H1 (cell line): ENCODE measurements at regions not wholly inside any gene's neighbourhood (a gene's known extent, or its start where the extent isn't known, plus 50 kb on each side); places are given as distances from the start of the nearest gene placed in this dataset.
"Not testable (repeated sequence)": the region's sequence is repeated elsewhere in the genome, so short reads cannot be mapped to it uniquely, and the experiment has no call there.

Source experiments
- CTCF ChIA-PET: fragments of 300-600 bp; sonication (Branson Sonifier 250); formaldehyde crosslinking; loops from one replicate; lab custom pipeline; 2021; ENCODE audit not compliant: partially characterized antibody; lab: Charles Lee
- POLR2A ChIA-PET: fragments of 300-600 bp; sonication (Branson Sonifier 250); formaldehyde crosslinking; loops from one replicate; lab custom pipeline; 2021; ENCODE audit warnings: inconsistent platforms; ENCODE audit not compliant: partially characterized antibody; lab: Charles Lee
- DNase-seq, 2 experiments: peaks; one replicate each; pipeline versions ENCODE4 v3.0.0 to v3.0.0-alpha.2; 2010 to 2022; ENCODE audit warnings: low spot score in 2 of 2, low read depth in 1 of 2, mixed read lengths in 1 of 2
- FAIRE-seq: peaks from 2 replicates; lab custom pipeline; 2011; peaks lifted over from hg19 to GRCh38; lab: Jason Lieb, UNC
- H2AFZ ChIP-seq: 2 replicates; pipeline ENCODE4 v1.8.1; 2012; ENCODE audit warnings: low read length, inconsistent platforms
- H2AK5ac ChIP-seq: 2 replicates; pipeline ENCODE4 v1.6.1; 2013; ENCODE audit warnings: low read depth, low read length
- H2BK120ac ChIP-seq: replicated peaks from 2 replicates; pipeline ENCODE3; 2013; ENCODE audit warnings: low read depth, low read length, inconsistent platforms
- H2BK12ac ChIP-seq: 2 replicates; pipeline ENCODE4 v1.6.1; 2013; ENCODE audit warnings: low read depth, low read length
- H2BK15ac ChIP-seq: 2 replicates; pipeline ENCODE4 v1.6.1; 2013; ENCODE audit warnings: low read length
- H2BK20ac ChIP-seq: 2 replicates; pipeline ENCODE4 v1.6.1; 2013; ENCODE audit warnings: low read length
- H2BK5ac ChIP-seq: 2 replicates; pipeline ENCODE4 v1.6.1; 2013; ENCODE audit warnings: low read depth, low read length
- H3K14ac ChIP-seq: 2 replicates; pipeline ENCODE4 v1.6.1; 2013; ENCODE audit warnings: inconsistent platforms; ENCODE audit not compliant: insufficient read length
- H3K18ac ChIP-seq: 2 replicates; pipeline ENCODE4 v1.6.1; 2013; ENCODE audit warnings: low read length; ENCODE audit errors: extremely low read depth
- H3K23ac ChIP-seq: 2 replicates; pipeline ENCODE4 v1.6.1; 2013; ENCODE audit warnings: inconsistent platforms; ENCODE audit not compliant: insufficient read length
- H3K23me2 ChIP-seq: 2 replicates; pipeline ENCODE4 v1.6.1; 2013; ENCODE audit warnings: low read depth, low read length
- H3K27ac ChIP-seq: 2 replicates; pipeline ENCODE4 v1.6.1; 2011; ENCODE audit warnings: low read depth, low read length, inconsistent platforms
- H3K27me3 ChIP-seq, 4 experiments: replicated peaks in 1 of 4; 1 replicate in 1 of 4; 2 replicates in 3 of 4; pipeline versions ENCODE4 v1.6.1 to v1.8.1; 2011 to 2013; ENCODE audit warnings: low read length in 3 of 4, mild to moderate bottlenecking in 3 of 4, inconsistent platforms in 2 of 4, mixed read lengths in 2 of 4, moderate library complexity in 1 of 4; ENCODE audit not compliant: control insufficient read depth in 3 of 4, insufficient read depth in 3 of 4; ENCODE audit errors: extremely low read depth in 1 of 4
- H3K36me3 ChIP-seq, 4 experiments: 2 replicates each; pipeline versions ENCODE4 v1.6.1 to v1.8.1; 2011 to 2013; ENCODE audit warnings: mild to moderate bottlenecking in 4 of 4, low read length in 3 of 4, moderate library complexity in 2 of 4, control low read depth in 1 of 4, inconsistent platforms in 1 of 4; ENCODE audit not compliant: insufficient read depth in 4 of 4, control insufficient read depth in 2 of 4
- H3K4ac ChIP-seq: replicated peaks from 2 replicates; pipeline ENCODE3; 2013; ENCODE audit warnings: low read length, low read depth, mixed read lengths, inconsistent platforms; ENCODE audit not compliant: insufficient read length
- H3K4me1 ChIP-seq, 4 experiments: replicated peaks in 1 of 4; 1 replicate in 1 of 4; 2 replicates in 3 of 4; pipeline versions ENCODE4 v1.6.1 to v1.8.1; 2011 to 2013; ENCODE audit warnings: low read length in 3 of 4, inconsistent platforms in 2 of 4, mixed read lengths in 1 of 4; ENCODE audit not compliant: insufficient read depth in 4 of 4, control insufficient read depth in 3 of 4
- H3K4me2 ChIP-seq, 2 experiments: 2 replicates each; pipeline versions ENCODE4 v1.6.1 to v1.8.1; 2011 to 2013; ENCODE audit warnings: low read depth in 2 of 2, low read length in 2 of 2, control low read depth in 1 of 2, inconsistent platforms in 1 of 2, mild to moderate bottlenecking in 1 of 2; ENCODE audit not compliant: insufficient read depth in 1 of 2
- H3K4me3 ChIP-seq, 4 experiments: fragments of 200-600, 300-600 bp in 1 of 4; sonication (generic), shearing (Covaris generic), sonication (Bioruptor Twin) in 1 of 4; 2 replicates each; pipeline versions ENCODE4 v1.5.1 to v1.8.1; 2011 to 2016; ENCODE audit warnings: low read length in 4 of 4, low read depth in 3 of 4, control low read depth in 2 of 4, inconsistent platforms in 2 of 4, mild to moderate bottlenecking in 2 of 4, mixed read lengths in 1 of 4, moderate library complexity in 1 of 4; ENCODE audit not compliant: insufficient read depth in 2 of 4; ENCODE audit errors: extremely low read depth in 1 of 4
- H3K56ac ChIP-seq: replicated peaks from 2 replicates; pipeline ENCODE3; 2013; ENCODE audit warnings: low read depth, mild to moderate bottlenecking, mixed read lengths, low read length, inconsistent platforms; ENCODE audit not compliant: insufficient read length
- H3K79me1 ChIP-seq: 2 replicates; pipeline ENCODE4 v1.6.1; 2013; ENCODE audit warnings: low read depth, low read length, control low read depth
- H3K79me2 ChIP-seq, 2 experiments: 2 replicates each; pipeline versions ENCODE4 v1.6.1 to v1.8.1; 2012 to 2013; ENCODE audit warnings: low read length in 2 of 2, mild to moderate bottlenecking in 2 of 2, inconsistent platforms in 1 of 2; ENCODE audit not compliant: insufficient read depth in 2 of 2, control insufficient read depth in 1 of 2
- H3K9ac ChIP-seq, 4 experiments: replicated peaks in 1 of 4; 1 replicate in 1 of 4; 2 replicates in 3 of 4; pipeline versions ENCODE4 v1.6.1 to v1.8.1; 2011 to 2013; ENCODE audit warnings: low read depth in 3 of 4, low read length in 3 of 4, control low read depth in 2 of 4, mild to moderate bottlenecking in 2 of 4, moderate library complexity in 2 of 4, inconsistent platforms in 1 of 4; ENCODE audit errors: extremely low read depth in 1 of 4
- H3K9me3 ChIP-seq, 2 experiments: 2 replicates each; pipeline versions ENCODE4 v1.6.1 to v1.8.1; 2012 to 2013; ENCODE audit warnings: mild to moderate bottlenecking in 2 of 2, moderate library complexity in 2 of 2, control low read depth in 1 of 2, inconsistent platforms in 1 of 2, low read depth in 1 of 2, low read length in 1 of 2, mixed read lengths in 1 of 2; ENCODE audit not compliant: insufficient read depth in 2 of 2
- H4K20me1 ChIP-seq, 2 experiments: replicated peaks in 1 of 2; 2 replicates each; pipeline versions ENCODE3 to v1.8.1; 2011 to 2013; ENCODE audit warnings: inconsistent platforms in 2 of 2, low read length in 2 of 2, mild to moderate bottlenecking in 1 of 2; ENCODE audit not compliant: insufficient read depth in 2 of 2, control insufficient read depth in 1 of 2
- H4K5ac ChIP-seq: 2 replicates; pipeline ENCODE4 v1.6.1; 2013; ENCODE audit warnings: low read length, low read depth, mixed read lengths, inconsistent platforms; ENCODE audit not compliant: insufficient read length
- H4K8ac ChIP-seq: 2 replicates; pipeline ENCODE4 v1.8.0; 2013; ENCODE audit warnings: mild to moderate bottlenecking, moderate library complexity, low read length, inconsistent platforms; ENCODE audit not compliant: insufficient read depth; ENCODE audit errors: extremely low read depth
- H4K91ac ChIP-seq: replicated peaks from 2 replicates; pipeline ENCODE3; 2013; ENCODE audit warnings: low read length, mixed read lengths, inconsistent platforms; ENCODE audit not compliant: insufficient read length
- WGBS, 2 experiments: shearing (Covaris generic) in 1 of 2; methylation state at CpG; one replicate each; pipeline versions ENCODE4 v1.1.6 to v1.1.7; 2013 to 2015; ENCODE audit warnings: low lambda C conversion rate in 2 of 2, mixed read lengths in 2 of 2, inconsistent platforms in 1 of 2, low coverage in 1 of 2, missing lambda C conversion rate in 1 of 2; ENCODE audit not compliant: insufficient replicate concordance in 2 of 2, insufficient coverage in 1 of 2, insufficient read length in 1 of 2; ENCODE audit errors: extremely low coverage in 1 of 2, missing lambda C conversion rate in 1 of 2; 5-methylcytosine and 5-hydroxymethylcytosine counted together

DNA sequence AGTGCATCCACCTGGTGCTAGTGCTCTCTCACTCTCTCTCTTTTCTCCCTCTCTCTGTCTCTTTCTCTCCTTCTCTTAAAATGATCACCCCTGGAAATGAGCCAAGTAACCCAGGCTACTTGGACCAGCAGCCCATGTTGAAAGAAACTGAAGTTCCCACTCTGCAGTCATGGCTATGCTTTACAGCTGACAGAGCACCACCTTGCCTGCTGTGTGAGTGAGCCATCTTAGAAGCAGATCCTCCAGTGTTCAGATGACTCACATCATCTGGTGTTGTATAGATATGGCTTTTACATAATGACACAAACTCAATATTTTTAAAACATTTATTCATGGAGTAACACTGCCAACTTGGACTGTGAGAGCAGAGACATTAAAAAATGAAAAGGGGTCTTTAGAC lies 779.1 kb downstream of the TTLL7 start:
- FAIRE-seq, H3K56ac ChIP-seq, H3K4ac ChIP-seq, H3K4me2 ChIP-seq, H2BK20ac ChIP-seq, H3K79me1 ChIP-seq, H3K4me3 ChIP-seq, H2AFZ ChIP-seq, H2BK120ac ChIP-seq, H3K9me3 ChIP-seq, H3K18ac ChIP-seq, H4K20me1 ChIP-seq, H3K9ac ChIP-seq, POLR2A ChIA-PET, H2AK5ac ChIP-seq, H4K8ac ChIP-seq, H3K4me1 ChIP-seq, H3K14ac ChIP-seq, H4K91ac ChIP-seq, H3K27ac ChIP-seq, H2BK12ac ChIP-seq, CTCF ChIA-PET, H3K36me3 ChIP-seq, H3K23ac ChIP-seq, H2BK5ac ChIP-seq, H3K27me3 ChIP-seq, H2BK15ac ChIP-seq, H3K23me2 ChIP-seq, DNase-seq, H4K5ac ChIP-seq, H3K79me2 ChIP-seq: not testable (repeated sequence)

DNA sequence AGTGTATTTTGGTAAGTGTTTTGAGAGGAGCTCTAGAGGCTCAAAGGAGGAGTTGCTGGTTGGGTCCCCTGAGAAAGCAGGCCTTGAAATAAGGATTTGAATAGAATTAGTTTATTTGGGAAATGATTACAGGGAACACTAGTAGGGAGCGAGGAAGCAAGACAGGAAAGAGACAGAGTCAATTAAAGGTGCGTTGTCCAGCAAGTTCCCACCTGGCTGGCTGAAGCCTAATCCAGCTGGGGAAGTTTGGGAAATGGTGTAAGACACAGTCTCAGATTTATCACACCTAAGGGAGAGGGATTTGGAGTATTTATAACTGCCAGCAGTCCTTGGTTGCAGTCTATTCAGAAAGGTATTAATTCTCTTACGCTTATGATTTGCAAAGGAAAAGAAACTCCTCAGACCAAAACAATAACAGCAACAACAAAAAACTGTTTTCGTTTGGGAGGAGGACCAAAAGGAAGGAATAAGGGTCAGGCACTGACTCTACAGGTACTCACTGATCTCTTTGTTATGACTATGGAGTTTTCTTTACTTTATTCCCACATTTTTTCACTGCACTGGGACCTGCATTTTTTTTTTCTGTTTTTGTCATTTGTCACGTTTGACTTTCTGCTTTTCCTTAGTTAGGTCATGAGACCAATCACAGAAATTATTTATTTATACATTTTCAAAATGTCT lies 780.8 kb downstream of the TTLL7 start:
- H2AFZ ChIP-seq, result not testable (repeated sequence)

More for the DNA sequence above, 780.8 kb downstream of the TTLL7 start:
- CTCF ChIA-PET, H3K79me1 ChIP-seq, H3K56ac ChIP-seq, H3K4ac ChIP-seq, POLR2A ChIA-PET, H3K14ac ChIP-seq, H3K27me3 ChIP-seq, H3K4me1 ChIP-seq, FAIRE-seq, H3K27ac ChIP-seq, H2BK120ac ChIP-seq, H3K9ac ChIP-seq, H3K9me3 ChIP-seq, DNase-seq, H3K4me3 ChIP-seq, H2BK20ac ChIP-seq, H2BK15ac ChIP-seq, H3K4me2 ChIP-seq, H3K23me2 ChIP-seq, H3K79me2 ChIP-seq, H2BK12ac ChIP-seq, H4K91ac ChIP-seq, H4K5ac ChIP-seq, H3K23ac ChIP-seq, H3K18ac ChIP-seq, H2AK5ac ChIP-seq, H4K20me1 ChIP-seq, H4K8ac ChIP-seq, H3K36me3 ChIP-seq: not testable (repeated sequence)
- WGBS, 2 experiments, result 29% methylated on average over 5 of the region's 5 CpGs; no CpG with 5 or more reads in 1 of the 2 experiments
- 0 out of 2 replicates have a peak overlapping the region, but pooled peaks have one; percentile 16 for H2BK5ac ChIP-seq
